ENCODE measurements at regions not wholly inside any gene's neighbourhood (a gene's known extent, or its start where the extent isn't known, plus 50 kb on each side); places are given as distances from the start of the nearest gene placed in this dataset.

GRCh38 chr1:185556561-185556960, 177.6 kb upstream of the HMCN1 start:
- TF ChIP-seq CTCF (conservative IDR thresholded peaks at IDR 0.05), result no peak
- TF ChIP-seq ZFX (IDR thresholded peaks at IDR 0.05), result no peak

Data from C4-2B (cell line).